Thyroid gland (tissue), 4 donors: ENCODE measurements at regions not wholly inside any gene's neighbourhood (a gene's known extent, or its start where the extent isn't known, plus 50 kb on each side); places are given as distances from the start of the nearest gene placed in this dataset.
"Not testable (repeated sequence)": the region's sequence is repeated elsewhere in the genome, so short reads cannot be mapped to it uniquely, and the experiment has no call there.

Experiments
- DNase-seq, 2 donors: peaks; one replicate each; pipeline ENCODE4 v3.0.0-alpha.2; 2019
- H3K27ac ChIP-seq, 3 donors: fragments of 200-600 bp; sonication (generic); 1 replicate in 2 of 3; 2 replicates in 1 of 3; pipeline ENCODE4 v1.5.1; 2016 to 2019; ENCODE audit warnings: mild to moderate bottlenecking in 1 of 3, moderate library complexity in 1 of 3
- H3K27me3 ChIP-seq: fragments of 200-600 bp; sonication (generic); one replicate; pipeline ENCODE4 v1.5.1; 2019
- H3K36me3 ChIP-seq, 2 donors: fragments of 200-600 bp; sonication (generic); one replicate each; pipeline ENCODE4 v1.5.1; 2016 to 2019
- H3K4me1 ChIP-seq, 2 donors: fragments of 200-600 bp; sonication (generic); one replicate each; pipeline ENCODE4 v1.5.1; 2017 to 2019
- H3K4me3 ChIP-seq, 3 donors: fragments of 200-600 bp; sonication (generic); replicated peaks in 1 of 3; 1 replicate in 2 of 3; 2 replicates in 1 of 3; pipeline ENCODE4 v1.5.1; 2016; ENCODE audit warnings: mild to moderate bottlenecking in 1 of 3
- H3K9me3 ChIP-seq: fragments of 200-600 bp; sonication (generic); one replicate; pipeline ENCODE4 v1.5.1; 2017
- POLR2A ChIP-seq, 2 donors: fragments of 450-650 bp; IDR thresholded peaks; one replicate each; pipeline ENCODE4 v1.6.1; 2017; ENCODE audit warnings: antibody characterized with exemption in 2 of 2, mild to moderate bottlenecking in 2 of 2, moderate library complexity in 1 of 2
- WGBS, 2 donors: methylation state at CpG; one replicate each; pipeline ENCODE4 v1.1.5; 2017; 5-methylcytosine and 5-hydroxymethylcytosine counted together
- intact Hi-C: fragments of 100-400 bp; cut with DNase I; formaldehyde crosslinking; loops from one replicate; pipeline ENCODE4 v1.15.1; 2023
- TF ChIP-seq, protein P1 (sequence below), 6 experiments: fragments of 200-600 bp in 3 of 6; fragments of 450-650 bp in 3 of 6; sonication (generic) in 3 of 6; IDR thresholded peaks; one replicate each; pipeline ENCODE4 v1.5.1; 2016 to 2019; ENCODE audit warnings: antibody characterized with exemption in 6 of 6, mild to moderate bottlenecking in 2 of 6, inconsistent platforms in 1 of 6, moderate library complexity in 1 of 6

DNA sequence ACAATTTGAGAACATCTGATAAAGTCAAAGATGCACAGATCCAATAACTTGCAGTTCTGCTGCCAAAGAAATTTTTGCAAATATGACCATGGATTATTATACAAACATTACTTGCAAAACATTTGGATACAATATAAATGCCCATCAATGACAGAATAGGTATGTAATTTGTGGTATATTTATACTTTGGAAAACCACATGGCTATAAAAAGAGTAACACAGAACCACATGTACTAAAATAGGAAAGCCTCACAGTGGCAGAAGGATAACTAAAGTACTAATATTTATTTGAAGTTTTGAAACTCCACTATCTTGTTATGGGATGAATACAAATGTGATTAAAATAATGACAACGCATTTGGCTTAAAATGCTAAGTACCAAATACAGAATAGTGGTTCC lies 51.8 kb upstream of the DNAJC10 start:
- 85 to 88% methylated on average over 1 of the region's 1 CpG for WGBS, 2 donors
- no peak overlapping the region for H3K27ac ChIP-seq
- no peak for DNase-seq
- H3K27me3 ChIP-seq, result no peaks in the 10 kb centered on the region
- H3K9me3 ChIP-seq, result no peaks in the 10 kb centered on the region
- H3K4me1 ChIP-seq, result no peaks in the 10 kb centered on the region
- TF ChIP-seq, protein P1, sequence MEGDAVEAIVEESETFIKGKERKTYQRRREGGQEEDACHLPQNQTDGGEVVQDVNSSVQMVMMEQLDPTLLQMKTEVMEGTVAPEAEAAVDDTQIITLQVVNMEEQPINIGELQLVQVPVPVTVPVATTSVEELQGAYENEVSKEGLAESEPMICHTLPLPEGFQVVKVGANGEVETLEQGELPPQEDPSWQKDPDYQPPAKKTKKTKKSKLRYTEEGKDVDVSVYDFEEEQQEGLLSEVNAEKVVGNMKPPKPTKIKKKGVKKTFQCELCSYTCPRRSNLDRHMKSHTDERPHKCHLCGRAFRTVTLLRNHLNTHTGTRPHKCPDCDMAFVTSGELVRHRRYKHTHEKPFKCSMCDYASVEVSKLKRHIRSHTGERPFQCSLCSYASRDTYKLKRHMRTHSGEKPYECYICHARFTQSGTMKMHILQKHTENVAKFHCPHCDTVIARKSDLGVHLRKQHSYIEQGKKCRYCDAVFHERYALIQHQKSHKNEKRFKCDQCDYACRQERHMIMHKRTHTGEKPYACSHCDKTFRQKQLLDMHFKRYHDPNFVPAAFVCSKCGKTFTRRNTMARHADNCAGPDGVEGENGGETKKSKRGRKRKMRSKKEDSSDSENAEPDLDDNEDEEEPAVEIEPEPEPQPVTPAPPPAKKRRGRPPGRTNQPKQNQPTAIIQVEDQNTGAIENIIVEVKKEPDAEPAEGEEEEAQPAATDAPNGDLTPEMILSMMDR (IDR thresholded peaks at IDR 0.05), result no peak
- TF ChIP-seq POLR2A (IDR thresholded peaks at IDR 0.05), result no peak
- no peaks in the 10 kb centered on the region for H3K36me3 ChIP-seq
- intact Hi-C loops, result no loop called here
- no peak overlapping the region for H3K4me3 ChIP-seq

DNA sequence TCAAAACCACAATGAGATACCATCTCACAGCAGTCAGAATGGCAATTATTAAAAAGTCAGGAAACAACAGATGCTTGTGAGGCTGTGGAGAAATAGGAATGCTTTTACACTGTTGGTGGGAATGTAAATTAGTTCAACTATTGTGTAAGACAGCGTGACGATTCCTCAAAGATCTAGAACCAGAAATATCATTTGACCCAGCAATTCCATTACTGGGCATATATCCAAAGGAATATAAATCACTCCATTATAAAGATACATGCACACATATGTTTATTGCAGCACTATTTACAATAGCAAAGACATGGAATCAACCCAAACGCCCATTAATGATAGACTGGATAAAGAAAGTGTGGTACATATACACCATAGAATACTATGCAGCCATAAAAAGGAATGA lies 50.6 kb upstream of the DNAJC10 start:
- H3K4me1 ChIP-seq, H3K27me3 ChIP-seq, H3K27ac ChIP-seq, DNase-seq, intact Hi-C loops, H3K4me3 ChIP-seq, H3K9me3 ChIP-seq, H3K36me3 ChIP-seq: not testable (repeated sequence)
- 81% methylated on average over 3 of the region's 3 CpGs for WGBS, 2 donors
